Neural cell (in vitro differentiated cells): ENCODE measurements at regions not wholly inside any gene's neighbourhood (a gene's known extent, or its start where the extent isn't known, plus 50 kb on each side); places are given as distances from the start of the nearest gene placed in this dataset.

Experiments
- H2AFZ ChIP-seq: fragments of 200-600, 300-800 bp; sonication (generic), shearing (Covaris generic); 2 replicates; pipeline ENCODE4 v1.6.0; 2014; ENCODE audit warnings: low read depth, mild to moderate bottlenecking, antibody characterized with exemption, low read length, moderate library complexity
- H3F3A ChIP-seq: fragments of 200-600 bp; shearing (Covaris generic); 2 replicates; pipeline ENCODE4 v1.6.1; 2016; ENCODE audit warnings: mild to moderate bottlenecking, moderate library complexity, mixed read lengths, antibody characterized with exemption, low read length; ENCODE audit not compliant: insufficient read depth, poor library complexity, severe bottlenecking
- H3K27ac ChIP-seq: fragments of 200-600, 300-800 bp; sonication (generic), shearing (Covaris generic); 2 replicates; pipeline ENCODE4 v1.5.1; 2014; ENCODE audit warnings: mild to moderate bottlenecking, low read length, moderate library complexity
- H3K27me3 ChIP-seq: fragments of 300-800, 200-600 bp; sonication (generic), shearing (Covaris generic); 2 replicates; pipeline ENCODE4 v1.6.0; 2014; ENCODE audit warnings: mild to moderate bottlenecking, low read depth, low read length, moderate library complexity; ENCODE audit not compliant: insufficient read depth
- H3K36me3 ChIP-seq: fragments of 300-800, 200-600 bp; sonication (generic), shearing (Covaris generic); 2 replicates; pipeline ENCODE4 v1.5.1; 2014; ENCODE audit warnings: mild to moderate bottlenecking, antibody characterized with exemption, low read length, moderate library complexity; ENCODE audit not compliant: insufficient read depth
- H3K4me2 ChIP-seq: fragments of 300-800, 200-600 bp; sonication (generic), shearing (Covaris generic); 2 replicates; pipeline ENCODE4 v1.6.0; 2014; ENCODE audit warnings: mild to moderate bottlenecking, low read length
- H3K4me3 ChIP-seq: fragments of 300-800, 200-600 bp; sonication (generic), shearing (Covaris generic); 2 replicates; pipeline ENCODE4 v1.5.1; 2014; ENCODE audit warnings: mild to moderate bottlenecking, low read length, moderate library complexity
- H3K79me2 ChIP-seq: fragments of 200-600 bp; shearing (Covaris generic); replicated peaks from 2 replicates; pipeline ENCODE4 v1.6.0; 2014; ENCODE audit warnings: mild to moderate bottlenecking, low read length, moderate library complexity; ENCODE audit not compliant: insufficient read depth
- H3K9ac ChIP-seq: fragments of 300-800, 200-600 bp; sonication (generic), shearing (Covaris generic); 2 replicates; pipeline ENCODE4 v1.6.1; 2016; ENCODE audit warnings: mild to moderate bottlenecking, low read length, mixed read lengths
- H3K9me2 ChIP-seq: fragments of 200-600 bp; shearing (Covaris generic); 2 replicates; pipeline ENCODE4 v1.6.1; 2016; ENCODE audit warnings: mild to moderate bottlenecking, low read length, mixed read lengths; ENCODE audit not compliant: insufficient read depth
- H3K9me3 ChIP-seq: fragments of 200-600, 300-800 bp; sonication (generic), shearing (Covaris generic); 2 replicates; pipeline ENCODE4 v1.6.1; 2016; ENCODE audit warnings: mild to moderate bottlenecking, mixed run types, low read length, moderate library complexity, mixed read lengths
- H4K20me1 ChIP-seq: fragments of 200-600 bp; shearing (Covaris generic); 2 replicates; pipeline ENCODE4 v1.6.1; 2016; ENCODE audit warnings: mild to moderate bottlenecking, mixed run types; ENCODE audit not compliant: insufficient read depth
- EP300 ChIP-seq: fragments of 450-650 bp; conservative IDR thresholded peaks from 2 replicates; pipeline ENCODE4 v1.6.1; 2014; ENCODE audit warnings: antibody characterized with exemption, mild to moderate bottlenecking, moderate library complexity; ENCODE audit not compliant: poor library complexity, severe bottlenecking
- EZH2 ChIP-seq: fragments of 200-600, 300-800 bp; shearing (Covaris generic), sonication (generic); IDR thresholded peaks from 2 replicates; pipeline ENCODE4 v1.6.1; 2014; ENCODE audit warnings: antibody characterized with exemption, low read length, borderline replicate concordance, mild to moderate bottlenecking; ENCODE audit not compliant: insufficient read depth, poor library complexity, severe bottlenecking
- MXI1 ChIP-seq: fragments of 450-650 bp; conservative IDR thresholded peaks from 2 replicates; pipeline ENCODE4 v1.6.1; 2014; ENCODE audit warnings: antibody characterized with exemption, mild to moderate bottlenecking; ENCODE audit not compliant: poor library complexity, severe bottlenecking
- POLR2AphosphoS5 ChIP-seq: IDR thresholded peaks from 2 replicates; pipeline ENCODE4 v1.6.1; 2012
- RAD21 ChIP-seq: fragments of 450-650 bp; conservative IDR thresholded peaks from 2 replicates; pipeline ENCODE4 v1.6.1; 2014; ENCODE audit warnings: antibody characterized with exemption, mild to moderate bottlenecking, moderate library complexity
- SMC3 ChIP-seq: fragments of 450-650 bp; conservative IDR thresholded peaks from 2 replicates; pipeline ENCODE4 v1.6.1; 2014; ENCODE audit warnings: antibody characterized with exemption, mild to moderate bottlenecking, moderate library complexity; ENCODE audit not compliant: poor library complexity
- TAF1 ChIP-seq: IDR thresholded peaks from 2 replicates; pipeline ENCODE4 v1.6.1; 2012; ENCODE audit warnings: low read depth
- TF ChIP-seq, protein P1 (sequence below): IDR thresholded peaks from 2 replicates; pipeline ENCODE4 v1.6.1; 2012; ENCODE audit warnings: borderline replicate concordance
- TF ChIP-seq, protein P2 (sequence below): fragments of 450-650 bp; IDR thresholded peaks from 2 replicates; pipeline ENCODE4 v1.5.1; 2014; ENCODE audit warnings: antibody characterized with exemption, mild to moderate bottlenecking, moderate library complexity; ENCODE audit not compliant: poor library complexity, severe bottlenecking

DNA sequence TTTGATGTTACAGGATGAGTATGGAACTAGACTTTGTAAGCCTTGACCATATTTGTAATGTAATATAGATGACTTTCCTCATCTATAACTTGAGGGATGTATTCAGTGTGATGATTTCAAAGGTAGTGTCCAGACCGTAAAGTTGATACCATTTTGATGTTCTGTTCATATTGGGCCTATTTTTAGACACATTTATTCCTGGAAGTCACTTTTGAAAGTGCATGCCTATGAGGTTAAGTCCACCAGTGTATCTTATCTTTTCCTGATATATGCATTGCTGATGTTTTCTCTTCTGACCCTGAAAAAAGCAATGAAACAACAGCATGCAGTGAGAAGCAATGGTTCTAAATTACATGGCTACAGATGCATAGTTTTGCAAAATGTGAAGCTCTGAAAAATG lies 244.7 kb upstream of the PDGFD start:
- no peaks in the 10 kb centered on the region for H3K9me2 ChIP-seq
- no peaks in the 10 kb centered on the region for H4K20me1 ChIP-seq
- H3K4me2 ChIP-seq = no peak overlapping the region
- H3K4me3 ChIP-seq = no peak overlapping the region
- no peak overlapping the region for H3K27ac ChIP-seq
- H3F3A ChIP-seq = no peaks in the 10 kb centered on the region
- no peak overlapping the region for H3K9ac ChIP-seq
- no peaks in the 10 kb centered on the region for H3K27me3 ChIP-seq
- no peaks in the 10 kb centered on the region for H3K9me3 ChIP-seq
- no peaks in the 10 kb centered on the region for H3K36me3 ChIP-seq
- no peak overlapping the region for H2AFZ ChIP-seq
- TF ChIP-seq EZH2 = no peak
- H3K79me2 ChIP-seq = no peaks in the 10 kb centered on the region

DNA sequence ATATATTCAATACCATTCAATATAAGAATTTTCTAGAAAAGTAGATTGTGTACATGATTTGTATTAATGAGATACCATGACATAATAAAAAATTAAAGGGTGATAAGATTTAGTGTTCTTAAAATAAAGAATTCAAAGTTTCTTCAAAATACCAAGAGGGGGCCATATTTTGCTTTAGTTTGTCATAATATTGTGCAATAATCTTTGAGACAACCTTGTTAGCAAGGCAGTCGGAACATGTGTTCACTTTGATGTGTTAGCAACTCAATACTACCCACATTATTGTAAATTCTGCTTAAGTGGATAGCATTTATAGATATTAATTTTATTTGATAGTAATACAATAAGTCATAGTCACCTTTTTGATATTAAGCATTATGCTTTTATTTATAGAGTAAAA lies 241.3 kb upstream of the PDGFD start:
- no peak overlapping the region for H3K4me2 ChIP-seq
- no peaks in the 10 kb centered on the region for H3K9me3 ChIP-seq
- TF ChIP-seq SMC3 (no peak), POLR2AphosphoS5 (no peak), TAF1 (no peak), MXI1 (no peak), EZH2 (no peak), RAD21 (no peak), EP300 (no peak)
- TF ChIP-seq, protein P1, sequence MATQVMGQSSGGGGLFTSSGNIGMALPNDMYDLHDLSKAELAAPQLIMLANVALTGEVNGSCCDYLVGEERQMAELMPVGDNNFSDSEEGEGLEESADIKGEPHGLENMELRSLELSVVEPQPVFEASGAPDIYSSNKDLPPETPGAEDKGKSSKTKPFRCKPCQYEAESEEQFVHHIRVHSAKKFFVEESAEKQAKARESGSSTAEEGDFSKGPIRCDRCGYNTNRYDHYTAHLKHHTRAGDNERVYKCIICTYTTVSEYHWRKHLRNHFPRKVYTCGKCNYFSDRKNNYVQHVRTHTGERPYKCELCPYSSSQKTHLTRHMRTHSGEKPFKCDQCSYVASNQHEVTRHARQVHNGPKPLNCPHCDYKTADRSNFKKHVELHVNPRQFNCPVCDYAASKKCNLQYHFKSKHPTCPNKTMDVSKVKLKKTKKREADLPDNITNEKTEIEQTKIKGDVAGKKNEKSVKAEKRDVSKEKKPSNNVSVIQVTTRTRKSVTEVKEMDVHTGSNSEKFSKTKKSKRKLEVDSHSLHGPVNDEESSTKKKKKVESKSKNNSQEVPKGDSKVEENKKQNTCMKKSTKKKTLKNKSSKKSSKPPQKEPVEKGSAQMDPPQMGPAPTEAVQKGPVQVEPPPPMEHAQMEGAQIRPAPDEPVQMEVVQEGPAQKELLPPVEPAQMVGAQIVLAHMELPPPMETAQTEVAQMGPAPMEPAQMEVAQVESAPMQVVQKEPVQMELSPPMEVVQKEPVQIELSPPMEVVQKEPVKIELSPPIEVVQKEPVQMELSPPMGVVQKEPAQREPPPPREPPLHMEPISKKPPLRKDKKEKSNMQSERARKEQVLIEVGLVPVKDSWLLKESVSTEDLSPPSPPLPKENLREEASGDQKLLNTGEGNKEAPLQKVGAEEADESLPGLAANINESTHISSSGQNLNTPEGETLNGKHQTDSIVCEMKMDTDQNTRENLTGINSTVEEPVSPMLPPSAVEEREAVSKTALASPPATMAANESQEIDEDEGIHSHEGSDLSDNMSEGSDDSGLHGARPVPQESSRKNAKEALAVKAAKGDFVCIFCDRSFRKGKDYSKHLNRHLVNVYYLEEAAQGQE = no peak
- TF ChIP-seq, protein P2, sequence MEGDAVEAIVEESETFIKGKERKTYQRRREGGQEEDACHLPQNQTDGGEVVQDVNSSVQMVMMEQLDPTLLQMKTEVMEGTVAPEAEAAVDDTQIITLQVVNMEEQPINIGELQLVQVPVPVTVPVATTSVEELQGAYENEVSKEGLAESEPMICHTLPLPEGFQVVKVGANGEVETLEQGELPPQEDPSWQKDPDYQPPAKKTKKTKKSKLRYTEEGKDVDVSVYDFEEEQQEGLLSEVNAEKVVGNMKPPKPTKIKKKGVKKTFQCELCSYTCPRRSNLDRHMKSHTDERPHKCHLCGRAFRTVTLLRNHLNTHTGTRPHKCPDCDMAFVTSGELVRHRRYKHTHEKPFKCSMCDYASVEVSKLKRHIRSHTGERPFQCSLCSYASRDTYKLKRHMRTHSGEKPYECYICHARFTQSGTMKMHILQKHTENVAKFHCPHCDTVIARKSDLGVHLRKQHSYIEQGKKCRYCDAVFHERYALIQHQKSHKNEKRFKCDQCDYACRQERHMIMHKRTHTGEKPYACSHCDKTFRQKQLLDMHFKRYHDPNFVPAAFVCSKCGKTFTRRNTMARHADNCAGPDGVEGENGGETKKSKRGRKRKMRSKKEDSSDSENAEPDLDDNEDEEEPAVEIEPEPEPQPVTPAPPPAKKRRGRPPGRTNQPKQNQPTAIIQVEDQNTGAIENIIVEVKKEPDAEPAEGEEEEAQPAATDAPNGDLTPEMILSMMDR = no peak
- H3K9me2 ChIP-seq = no peaks in the 10 kb centered on the region
- H2AFZ ChIP-seq = no peak overlapping the region
- H3K4me3 ChIP-seq = no peak overlapping the region
- no peaks in the 10 kb centered on the region for H3K27me3 ChIP-seq
- no peaks in the 10 kb centered on the region for H3K36me3 ChIP-seq
- no peak overlapping the region for H3K9ac ChIP-seq
- H3K79me2 ChIP-seq = no peaks in the 10 kb centered on the region
- no peaks in the 10 kb centered on the region for H3F3A ChIP-seq
- H3K27ac ChIP-seq = no peak overlapping the region
- no peaks in the 10 kb centered on the region for H4K20me1 ChIP-seq
